Gastroesophageal sphincter (tissue), 3 donors: ENCODE measurements at regions not wholly inside any gene's neighbourhood (a gene's known extent, or its start where the extent isn't known, plus 50 kb on each side); places are given as distances from the start of the nearest gene placed in this dataset.

ENCODE experiments used
- POLR2A ChIP-seq, 2 donors: fragments of 450-650 bp; IDR thresholded peaks; one replicate each; pipeline ENCODE4 v1.6.1; 2017; ENCODE audit warnings: antibody characterized with exemption in 2 of 2, mild to moderate bottlenecking in 2 of 2, moderate library complexity in 1 of 2
- TF ChIP-seq, protein P1 (sequence below), 4 experiments: fragments of 200-600 bp in 2 of 4; fragments of 450-650 bp in 2 of 4; sonication (generic) in 1 of 4; IDR thresholded peaks; one replicate each; pipeline ENCODE4 v1.5.1; 2017 to 2019; ENCODE audit warnings: antibody characterized with exemption in 4 of 4, mild to moderate bottlenecking in 2 of 4, moderate library complexity in 2 of 4

DNA sequence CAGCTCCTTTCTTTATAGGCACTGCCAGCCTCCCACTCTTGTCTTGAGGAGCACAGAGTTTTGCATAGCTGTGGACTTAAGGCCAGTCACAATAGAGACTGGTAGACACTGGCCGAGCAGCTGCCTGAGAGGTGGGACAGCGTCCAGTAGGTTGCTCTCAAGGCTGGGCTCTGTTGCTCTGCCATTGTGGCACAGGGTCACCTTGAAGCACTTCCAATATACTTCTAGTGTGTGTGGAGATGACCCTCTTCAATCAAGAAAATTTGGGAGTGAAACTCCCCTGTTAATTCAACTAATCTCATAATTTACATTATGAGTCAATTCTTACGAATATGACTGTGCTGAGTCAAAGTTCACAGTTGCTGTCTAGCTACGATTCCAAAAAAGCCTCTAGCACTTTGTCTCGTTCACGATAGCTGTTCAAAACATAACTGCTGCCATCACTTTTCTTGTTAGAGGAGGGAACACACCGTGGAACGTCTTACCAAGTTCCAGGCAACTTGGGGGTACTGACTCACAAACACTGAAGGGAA is 636.2 kb downstream of the EPHA4 start:
- TF ChIP-seq, protein P1, sequence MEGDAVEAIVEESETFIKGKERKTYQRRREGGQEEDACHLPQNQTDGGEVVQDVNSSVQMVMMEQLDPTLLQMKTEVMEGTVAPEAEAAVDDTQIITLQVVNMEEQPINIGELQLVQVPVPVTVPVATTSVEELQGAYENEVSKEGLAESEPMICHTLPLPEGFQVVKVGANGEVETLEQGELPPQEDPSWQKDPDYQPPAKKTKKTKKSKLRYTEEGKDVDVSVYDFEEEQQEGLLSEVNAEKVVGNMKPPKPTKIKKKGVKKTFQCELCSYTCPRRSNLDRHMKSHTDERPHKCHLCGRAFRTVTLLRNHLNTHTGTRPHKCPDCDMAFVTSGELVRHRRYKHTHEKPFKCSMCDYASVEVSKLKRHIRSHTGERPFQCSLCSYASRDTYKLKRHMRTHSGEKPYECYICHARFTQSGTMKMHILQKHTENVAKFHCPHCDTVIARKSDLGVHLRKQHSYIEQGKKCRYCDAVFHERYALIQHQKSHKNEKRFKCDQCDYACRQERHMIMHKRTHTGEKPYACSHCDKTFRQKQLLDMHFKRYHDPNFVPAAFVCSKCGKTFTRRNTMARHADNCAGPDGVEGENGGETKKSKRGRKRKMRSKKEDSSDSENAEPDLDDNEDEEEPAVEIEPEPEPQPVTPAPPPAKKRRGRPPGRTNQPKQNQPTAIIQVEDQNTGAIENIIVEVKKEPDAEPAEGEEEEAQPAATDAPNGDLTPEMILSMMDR (IDR thresholded peaks at IDR 0.05), result no peak
- no peak for TF ChIP-seq POLR2A (IDR thresholded peaks at IDR 0.05)
